Stimulated activated memory B cell treated with anti-CD40 and anti-IgM and Interleukin-4, amounts not matched to agents 10 μg/mL and 1 μg/mL and 100 μg/mL, for 72 hours (primary cell): ENCODE measurements at regions not wholly inside any gene's neighbourhood (a gene's known extent, or its start where the extent isn't known, plus 50 kb on each side); places are given as distances from the start of the nearest gene placed in this dataset.

Experiments
- ATAC-seq: fragments of 150-1000 bp; cut with Tn5 transposase; 2 replicates; pipeline ENCODE4 v1.10.0; 2021
- H3K27ac Mint-ChIP-seq: one replicate; pipeline ENCODE4 v1.8.0; 2022; ENCODE audit warnings: mild to moderate bottlenecking, mixed read lengths
- H3K27me3 Mint-ChIP-seq: one replicate; pipeline ENCODE4 v1.8.0; 2022; ENCODE audit warnings: mixed read lengths
- H3K36me3 Mint-ChIP-seq: one replicate; pipeline ENCODE4 v1.8.0; 2022; ENCODE audit warnings: mixed read lengths
- H3K4me1 Mint-ChIP-seq: one replicate; pipeline ENCODE4 v1.8.0; 2022; ENCODE audit warnings: mixed read lengths
- H3K4me3 Mint-ChIP-seq: one replicate; pipeline ENCODE4 v1.8.0; 2022; ENCODE audit warnings: mild to moderate bottlenecking, moderate library complexity, mixed read lengths
- H3K9me3 Mint-ChIP-seq: one replicate; pipeline ENCODE4 v1.8.0; 2022; ENCODE audit warnings: mixed read lengths

DNA sequence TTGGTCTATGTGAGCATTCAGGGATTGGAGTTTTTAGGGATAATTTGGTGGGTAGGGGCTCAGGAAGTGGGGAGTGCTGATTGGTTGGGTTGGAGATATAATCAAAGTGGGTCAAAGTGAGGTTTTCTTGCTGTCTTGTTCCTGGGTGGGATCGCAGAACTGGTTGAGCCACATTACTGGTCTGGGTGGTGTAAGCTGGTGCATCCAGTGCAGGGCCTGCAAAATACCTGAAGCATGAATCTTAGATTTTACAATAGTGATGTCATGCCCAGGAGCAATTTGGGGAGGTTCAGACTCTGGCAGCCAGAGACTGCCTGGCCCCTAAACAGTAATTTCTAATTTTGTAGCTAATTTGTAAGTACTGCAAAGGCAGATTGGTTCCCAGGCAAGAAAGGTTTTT, 665.6 kb upstream of the PRKX start:
- no peak overlapping the region for H3K27ac Mint-ChIP-seq
- no peak for ATAC-seq
- H3K36me3 Mint-ChIP-seq = no peaks in the 10 kb centered on the region
- peaks cover 4% of the 10 kb centered on the region for H3K9me3 Mint-ChIP-seq
- H3K4me3 Mint-ChIP-seq = no peak overlapping the region
- no peaks in the 10 kb centered on the region for H3K4me1 Mint-ChIP-seq
- no peaks in the 10 kb centered on the region for H3K27me3 Mint-ChIP-seq

- Mint-ChIP-seq H3K27me3 (no peaks in the 10 kb centered on the region), H3K27ac (no peak overlapping the region), H3K9me3 (peaks cover 1% of the 10 kb centered on the region), H3K4me3 (no peak overlapping the region), H3K4me1 (no peaks in the 10 kb centered on the region), H3K36me3 (no peaks in the 10 kb centered on the region)
- no peak for ATAC-seq
Measured at GRCh38 chrX:4373791-4374190, 660.3 kb upstream of the PRKX start.

DNA sequence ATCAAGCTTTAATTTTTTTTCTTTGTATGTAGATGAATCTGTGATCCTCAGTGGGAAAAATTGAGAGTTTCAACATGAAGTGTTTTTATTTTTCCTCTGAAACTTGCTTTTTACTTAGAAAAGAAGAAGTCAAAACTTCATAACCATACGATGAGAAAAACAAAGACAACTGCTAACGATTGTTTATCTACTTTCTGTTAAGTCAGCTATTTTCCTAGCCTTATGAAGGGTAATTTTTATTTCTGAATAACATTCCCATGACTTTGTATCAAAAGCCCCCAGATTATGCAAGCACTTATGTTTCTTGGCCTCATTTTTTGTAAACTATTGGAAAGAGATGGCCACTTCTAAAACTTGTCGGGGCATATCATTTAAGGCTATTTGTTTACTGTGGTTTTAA, 645.1 kb upstream of the PRKX start:
- Mint-ChIP-seq H3K27me3 (no peaks in the 10 kb centered on the region), H3K4me1 (no peaks in the 10 kb centered on the region), H3K4me3 (no peak overlapping the region), H3K9me3 (no peaks in the 10 kb centered on the region), H3K27ac (no peak overlapping the region), H3K36me3 (no peaks in the 10 kb centered on the region)
- no peak for ATAC-seq

DNA sequence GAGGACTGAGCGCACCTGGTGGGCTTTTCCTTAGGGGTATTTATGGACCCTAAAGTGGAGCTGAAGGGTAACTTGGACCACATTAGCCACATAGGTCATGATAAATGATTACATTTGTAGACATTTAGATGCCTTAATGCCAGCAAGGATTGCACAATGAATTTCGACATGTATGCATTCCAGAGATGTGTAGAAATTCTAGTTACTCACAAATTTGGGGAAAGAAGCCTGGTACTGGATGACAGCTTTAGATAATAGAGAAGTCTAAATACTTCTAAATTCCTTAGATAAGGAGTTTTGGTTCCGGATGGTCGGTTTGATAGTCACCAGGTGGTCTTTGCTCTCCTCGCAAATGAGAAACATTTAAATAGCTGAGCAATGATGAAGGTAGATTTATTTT, 609.5 kb upstream of the PRKX start:
- Mint-ChIP-seq H3K4me1 (no peaks in the 10 kb centered on the region), H3K4me3 (no peak overlapping the region), H3K27me3 (no peaks in the 10 kb centered on the region), H3K36me3 (no peaks in the 10 kb centered on the region), H3K27ac (no peak overlapping the region), H3K9me3 (no peaks in the 10 kb centered on the region)
- ATAC-seq = no peak

GRCh38 chrX:4320436-4320947, 607.0 kb upstream of the PRKX start:
- Mint-ChIP-seq H3K27ac (no peak overlapping the region), H3K4me1 (no peaks in the 10 kb centered on the region), H3K4me3 (no peak overlapping the region), H3K36me3 (no peaks in the 10 kb centered on the region), H3K27me3 (no peaks in the 10 kb centered on the region), H3K9me3 (no peaks in the 10 kb centered on the region)
- no peak for ATAC-seq

GRCh38 chrX:4315891-4316290, 602.4 kb upstream of the PRKX start:
- Mint-ChIP-seq H3K27me3 (no peaks in the 10 kb centered on the region), H3K4me1 (no peaks in the 10 kb centered on the region), H3K36me3 (no peaks in the 10 kb centered on the region), H3K27ac (no peak overlapping the region), H3K9me3 (peaks cover 8% of the 10 kb centered on the region), H3K4me3 (no peak overlapping the region)
- ATAC-seq = no peak

GRCh38 chrX:4314586-4314985, 601.1 kb upstream of the PRKX start:
- Mint-ChIP-seq H3K9me3 (peaks cover 8% of the 10 kb centered on the region), H3K4me1 (no peaks in the 10 kb centered on the region), H3K4me3 (no peak overlapping the region), H3K27me3 (no peaks in the 10 kb centered on the region), H3K27ac (no peak overlapping the region), H3K36me3 (no peaks in the 10 kb centered on the region)
- no peak for ATAC-seq

GRCh38 chrX:4277122-4277521, 563.7 kb upstream of the PRKX start:
- H3K27me3 Mint-ChIP-seq = no peaks in the 10 kb centered on the region
- no peaks in the 10 kb centered on the region for H3K36me3 Mint-ChIP-seq
- H3K9me3 Mint-ChIP-seq = peaks cover 6% of the 10 kb centered on the region
- no peak for ATAC-seq
- H3K4me1 Mint-ChIP-seq = no peaks in the 10 kb centered on the region
- H3K27ac Mint-ChIP-seq = no peak overlapping the region
- no peak overlapping the region for H3K4me3 Mint-ChIP-seq

GRCh38 chrX:4268676-4269075, 555.2 kb upstream of the PRKX start:
- ATAC-seq = no peak
- no peaks in the 10 kb centered on the region for H3K27me3 Mint-ChIP-seq

DNA sequence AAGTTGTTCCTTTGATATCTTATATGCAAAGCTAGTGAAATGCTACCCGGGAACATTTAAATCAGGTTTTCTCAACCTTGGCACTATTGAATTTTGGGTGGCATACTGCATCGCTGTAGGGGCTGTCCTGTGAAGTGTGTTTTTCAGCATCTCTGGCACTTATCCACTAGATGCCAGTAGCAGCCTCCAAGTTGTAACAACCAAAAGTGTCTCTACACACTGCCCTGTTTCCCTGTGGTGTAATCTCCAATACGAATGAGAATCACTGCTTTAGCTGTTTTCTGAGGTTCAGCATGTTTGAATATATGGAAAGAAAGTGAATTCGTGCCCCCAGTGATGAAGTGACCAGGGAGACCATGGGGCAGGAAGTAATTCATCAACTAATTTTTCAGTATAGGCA, 551.6 kb upstream of the PRKX start:
- no peak overlapping the region for H3K27ac Mint-ChIP-seq
- no peak overlapping the region for H3K4me3 Mint-ChIP-seq
- no peaks in the 10 kb centered on the region for H3K36me3 Mint-ChIP-seq
- H3K9me3 Mint-ChIP-seq = no peaks in the 10 kb centered on the region
- H3K4me1 Mint-ChIP-seq = no peaks in the 10 kb centered on the region
- no peaks in the 10 kb centered on the region for H3K27me3 Mint-ChIP-seq
- ATAC-seq = no peak

More at GRCh38 chrX:4268676-4269075, 555.2 kb upstream of the PRKX start:
- H3K27ac Mint-ChIP-seq = no peak overlapping the region
- H3K36me3 Mint-ChIP-seq = no peaks in the 10 kb centered on the region
- no peaks in the 10 kb centered on the region for H3K4me1 Mint-ChIP-seq
- no peak overlapping the region for H3K4me3 Mint-ChIP-seq
- H3K9me3 Mint-ChIP-seq = no peaks in the 10 kb centered on the region

- no peak for ATAC-seq
- H3K4me3 Mint-ChIP-seq = no peak overlapping the region
- no peaks in the 10 kb centered on the region for H3K4me1 Mint-ChIP-seq
- no peaks in the 10 kb centered on the region for H3K36me3 Mint-ChIP-seq
- H3K27me3 Mint-ChIP-seq = no peaks in the 10 kb centered on the region
- no peaks in the 10 kb centered on the region for H3K9me3 Mint-ChIP-seq
- H3K27ac Mint-ChIP-seq = no peak overlapping the region
Measured at GRCh38 chrX:4263030-4263803, 549.8 kb upstream of the PRKX start.

GRCh38 chrX:4253092-4253491, 539.6 kb upstream of the PRKX start:
- Mint-ChIP-seq H3K27ac (no peak overlapping the region), H3K36me3 (no peaks in the 10 kb centered on the region), H3K4me1 (peaks cover 7% of the 10 kb centered on the region), H3K9me3 (peaks cover 8% of the 10 kb centered on the region), H3K4me3 (no peak overlapping the region), H3K27me3 (no peaks in the 10 kb centered on the region)
- no peak for ATAC-seq

- peaks cover 8% of the 10 kb centered on the region for H3K9me3 Mint-ChIP-seq
- H3K27me3 Mint-ChIP-seq = no peaks in the 10 kb centered on the region
- H3K4me3 Mint-ChIP-seq = no peak overlapping the region
- peaks cover 7% of the 10 kb centered on the region for H3K4me1 Mint-ChIP-seq
- no peak for ATAC-seq
- no peak overlapping the region for H3K27ac Mint-ChIP-seq
- no peaks in the 10 kb centered on the region for H3K36me3 Mint-ChIP-seq
Measured at GRCh38 chrX:4249401-4249800, 536.0 kb upstream of the PRKX start.

- no peak for ATAC-seq
- Mint-ChIP-seq H3K4me3 (no peak overlapping the region), H3K4me1 (no peaks in the 10 kb centered on the region), H3K36me3 (no peaks in the 10 kb centered on the region), H3K27me3 (no peaks in the 10 kb centered on the region), H3K27ac (no peak overlapping the region), H3K9me3 (no peaks in the 10 kb centered on the region)
Measured at GRCh38 chrX:4243759-4244158, 530.3 kb upstream of the PRKX start.

GRCh38 chrX:4240541-4241194, 527.2 kb upstream of the PRKX start:
- no peak overlapping the region for H3K4me3 Mint-ChIP-seq
- ATAC-seq = no peak
- no peaks in the 10 kb centered on the region for H3K9me3 Mint-ChIP-seq
- no peaks in the 10 kb centered on the region for H3K4me1 Mint-ChIP-seq
- no peaks in the 10 kb centered on the region for H3K36me3 Mint-ChIP-seq
- no peak overlapping the region for H3K27ac Mint-ChIP-seq
- no peaks in the 10 kb centered on the region for H3K27me3 Mint-ChIP-seq
